ENCODE measurements at regions not wholly inside any gene's neighbourhood (a gene's known extent, or its start where the extent isn't known, plus 50 kb on each side); places are given as distances from the start of the nearest gene placed in this dataset.

DNA sequence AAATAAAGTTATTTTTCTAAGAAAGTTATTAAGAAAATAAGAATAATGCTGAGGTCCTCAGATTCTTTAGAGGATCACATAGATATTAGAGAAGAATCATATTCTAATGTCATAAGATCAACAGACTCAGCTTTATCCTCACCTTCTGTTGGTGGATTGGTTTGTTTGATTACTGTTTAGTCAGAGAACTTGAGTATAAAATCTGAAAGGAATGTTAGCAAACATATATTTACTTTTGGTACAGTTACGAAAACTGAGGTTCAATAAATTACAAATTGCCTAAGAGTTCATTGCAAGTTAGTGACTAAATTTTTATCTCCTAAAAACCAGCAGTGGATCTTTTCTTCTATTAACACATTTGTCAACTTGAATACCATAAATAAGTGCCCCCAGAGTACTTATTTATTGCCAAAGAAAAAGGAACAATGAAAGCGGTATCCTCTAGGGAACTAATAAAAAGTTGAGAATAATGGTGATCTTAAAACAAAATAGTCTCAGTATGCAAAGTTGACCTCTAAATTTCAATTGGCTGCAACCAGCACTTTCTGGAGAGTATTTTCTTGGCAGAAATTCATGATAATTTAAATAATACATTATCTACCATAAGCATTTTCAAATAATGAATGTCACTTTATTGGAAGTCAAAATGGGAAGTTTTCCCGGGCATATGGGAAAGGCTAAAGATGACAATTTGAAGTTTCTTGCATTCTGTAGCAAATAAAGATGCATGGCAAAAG, 296.8 kb downstream of the OTOL1 start:
- Histone ChIP-seq H3K36me3 (ENCODE audit: control insufficient read depth in 2 of 2, insufficient read depth in 2 of 2, low read length in 2 of 2) (no peaks in the 10 kb centered on the region), H3K9me3 (ENCODE audit: control insufficient read depth in 2 of 2, low read length in 2 of 2) (no peaks in the 10 kb centered on the region), H3K27me3 (ENCODE audit: control insufficient read depth in 2 of 2, insufficient read depth in 2 of 2, low read length in 2 of 2) (no peaks in the 10 kb centered on the region), H3K4me3 (ENCODE audit: low read length in 2 of 2) (no peak overlapping the region), H3K4me1 (ENCODE audit: control insufficient read depth in 2 of 2, insufficient read depth in 2 of 2, low read length in 2 of 2) (no peaks in the 10 kb centered on the region), H3K9ac (ENCODE audit: low read depth in 1 of 2, low read length in 2 of 2) (no peak overlapping the region), H3K27ac (ENCODE audit: low read depth in 2 of 2, low read length in 2 of 2) (no peak overlapping the region)

DNA sequence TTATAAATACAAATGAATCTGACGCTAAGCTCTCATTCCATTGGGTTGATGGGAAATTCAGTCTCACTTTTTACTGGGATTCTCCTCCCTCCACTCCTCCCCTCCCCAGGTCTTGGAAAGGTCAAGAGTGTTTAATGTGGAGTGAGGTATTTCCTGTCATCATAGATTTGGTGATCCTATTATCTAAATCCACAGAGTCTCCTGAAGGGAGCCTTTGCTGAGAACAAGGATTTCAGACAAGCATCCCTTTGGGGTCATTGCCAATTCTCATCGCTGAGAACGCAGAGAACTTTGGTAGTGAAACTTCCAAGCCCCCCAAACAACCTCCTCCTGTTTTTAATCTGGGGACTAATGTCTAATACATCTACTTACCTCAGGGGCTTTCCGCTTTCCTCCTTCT, 297.9 kb downstream of the OTOL1 start:
- Histone ChIP-seq H3K27me3 (ENCODE audit: control insufficient read depth in 2 of 2, insufficient read depth in 2 of 2, low read length in 2 of 2) (no peaks in the 10 kb centered on the region), H3K4me3 (ENCODE audit: low read length in 2 of 2) (no peak overlapping the region), H3K4me1 (ENCODE audit: control insufficient read depth in 2 of 2, insufficient read depth in 2 of 2, low read length in 2 of 2) (no peaks in the 10 kb centered on the region), H3K36me3 (ENCODE audit: control insufficient read depth in 2 of 2, insufficient read depth in 2 of 2, low read length in 2 of 2) (no peaks in the 10 kb centered on the region), H3K9me3 (ENCODE audit: control insufficient read depth in 2 of 2, low read length in 2 of 2) (no peaks in the 10 kb centered on the region), H3K9ac (ENCODE audit: low read depth in 1 of 2, low read length in 2 of 2) (no peak overlapping the region), H3K27ac (ENCODE audit: low read depth in 2 of 2, low read length in 2 of 2) (no peak overlapping the region)

DNA sequence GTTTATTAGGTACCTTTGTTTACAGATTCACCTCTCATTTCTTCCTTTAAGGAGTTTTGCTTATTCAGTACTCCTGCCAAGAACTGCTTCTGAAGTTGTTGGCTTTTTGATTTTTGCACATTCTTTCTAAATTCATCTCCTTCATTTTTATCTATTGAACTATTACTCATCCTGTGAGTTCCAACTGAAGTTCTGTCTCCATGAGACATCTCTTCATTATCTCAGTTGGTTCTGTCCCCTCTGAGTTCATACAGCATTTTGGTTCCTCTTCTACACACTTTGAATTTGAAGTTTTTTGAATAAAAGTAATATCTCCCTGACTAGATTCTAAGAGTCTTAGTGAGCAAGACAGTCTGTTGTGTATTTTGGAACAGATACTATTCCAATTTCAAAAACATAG, 299.7 kb downstream of the OTOL1 start:
- no peak overlapping the region for H3K4me3 ChIP-seq (ENCODE audit: low read length in 2 of 2)
- no peaks in the 10 kb centered on the region for H3K27me3 ChIP-seq (ENCODE audit: control insufficient read depth in 2 of 2, insufficient read depth in 2 of 2, low read length in 2 of 2)
- H3K9me3 ChIP-seq (ENCODE audit: control insufficient read depth in 2 of 2, low read length in 2 of 2): no peaks in the 10 kb centered on the region
- H3K36me3 ChIP-seq (ENCODE audit: control insufficient read depth in 2 of 2, insufficient read depth in 2 of 2, low read length in 2 of 2): no peaks in the 10 kb centered on the region
- H3K9ac ChIP-seq (ENCODE audit: low read depth in 1 of 2, low read length in 2 of 2): no peak overlapping the region
- H3K4me1 ChIP-seq (ENCODE audit: control insufficient read depth in 2 of 2, insufficient read depth in 2 of 2, low read length in 2 of 2): no peaks in the 10 kb centered on the region
- no peak overlapping the region for H3K27ac ChIP-seq (ENCODE audit: low read depth in 2 of 2, low read length in 2 of 2)

DNA sequence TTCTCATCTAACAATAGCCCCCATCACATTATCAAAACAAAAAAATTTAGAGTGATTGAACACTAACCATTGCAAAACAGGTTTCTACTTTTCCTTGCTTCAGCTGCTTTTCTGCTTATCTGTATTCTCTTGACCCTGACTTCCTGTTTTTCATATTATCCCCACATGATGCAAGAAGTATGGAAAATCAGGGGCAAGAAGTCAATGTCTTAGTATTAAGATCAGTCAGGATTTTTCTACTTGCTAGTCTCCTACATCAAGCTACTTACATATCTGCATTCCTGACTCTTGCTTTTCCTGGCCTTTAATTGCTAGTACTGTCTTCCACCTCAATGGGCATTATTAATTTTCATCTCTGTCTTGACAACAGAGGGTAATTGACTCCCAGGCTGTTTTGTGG, 300.2 kb downstream of the OTOL1 start:
- no peaks in the 10 kb centered on the region for H3K27me3 ChIP-seq (ENCODE audit: control insufficient read depth in 2 of 2, insufficient read depth in 2 of 2, low read length in 2 of 2)
- H3K4me1 ChIP-seq (ENCODE audit: control insufficient read depth in 2 of 2, insufficient read depth in 2 of 2, low read length in 2 of 2): no peaks in the 10 kb centered on the region
- no peak overlapping the region for H3K27ac ChIP-seq (ENCODE audit: low read depth in 2 of 2, low read length in 2 of 2)
- H3K36me3 ChIP-seq (ENCODE audit: control insufficient read depth in 2 of 2, insufficient read depth in 2 of 2, low read length in 2 of 2): no peaks in the 10 kb centered on the region
- H3K4me3 ChIP-seq (ENCODE audit: low read length in 2 of 2): no peak overlapping the region
- H3K9me3 ChIP-seq (ENCODE audit: control insufficient read depth in 2 of 2, low read length in 2 of 2): no peaks in the 10 kb centered on the region
- no peak overlapping the region for H3K9ac ChIP-seq (ENCODE audit: low read depth in 1 of 2, low read length in 2 of 2)

DNA sequence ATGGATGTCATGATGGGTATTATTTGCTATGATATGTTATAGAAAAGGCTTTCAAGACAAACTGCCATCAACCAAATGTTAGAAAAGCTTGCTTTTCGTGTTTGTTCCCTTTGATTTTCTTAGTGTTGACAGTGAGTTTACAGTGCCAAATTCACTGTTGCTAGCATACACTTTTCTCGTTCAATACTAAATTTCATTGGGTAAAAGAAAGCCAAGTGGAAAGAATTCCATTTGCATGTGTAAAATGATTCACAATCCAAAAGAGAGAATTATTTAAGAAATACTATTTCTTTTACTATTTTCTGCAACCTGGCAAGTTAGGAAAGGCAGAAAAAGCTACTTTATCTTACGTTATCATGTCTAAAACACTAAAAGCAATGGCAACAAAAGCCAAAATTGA, 301.4 kb downstream of the OTOL1 start:
- H3K4me1 ChIP-seq (ENCODE audit: control insufficient read depth in 2 of 2, insufficient read depth in 2 of 2, low read length in 2 of 2): no peaks in the 10 kb centered on the region
- H3K4me3 ChIP-seq (ENCODE audit: low read length in 2 of 2): no peak overlapping the region
- no peak overlapping the region for H3K27ac ChIP-seq (ENCODE audit: low read depth in 2 of 2, low read length in 2 of 2)

DNA sequence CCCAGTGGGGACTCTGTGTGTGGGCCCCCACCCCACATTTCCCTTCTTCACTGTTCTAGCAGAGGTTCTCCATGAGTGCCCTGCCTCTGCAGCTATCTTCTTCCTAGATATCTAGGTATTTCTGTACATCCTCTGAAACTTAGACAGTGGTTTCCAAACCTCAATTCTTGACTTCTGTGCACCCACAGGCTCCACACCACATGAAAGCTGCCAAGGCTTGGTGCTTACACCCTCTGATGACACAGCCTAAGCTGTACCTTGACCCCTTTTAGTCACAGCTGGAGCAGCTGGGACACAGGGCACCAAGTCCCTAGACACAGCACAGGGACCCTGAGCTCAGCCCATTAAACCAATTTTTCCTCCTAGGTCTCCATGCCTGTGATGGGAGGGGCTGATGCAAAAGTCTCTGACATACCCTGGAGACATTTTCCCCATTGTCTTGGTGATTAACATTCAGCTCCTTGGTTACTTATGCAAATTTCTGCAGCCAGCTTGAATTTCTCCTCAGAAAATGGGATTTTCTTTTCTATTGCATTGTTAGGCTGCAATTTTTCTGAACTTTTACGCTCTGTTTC, 304.5 kb downstream of the OTOL1 start:
- Histone ChIP-seq H3K27me3 (ENCODE audit: control insufficient read depth in 2 of 2, insufficient read depth in 2 of 2, low read length in 2 of 2) (no peaks in the 10 kb centered on the region), H3K4me3 (ENCODE audit: low read length in 2 of 2) (no peak overlapping the region), H3K36me3 (ENCODE audit: control insufficient read depth in 2 of 2, insufficient read depth in 2 of 2, low read length in 2 of 2) (no peaks in the 10 kb centered on the region), H3K27ac (ENCODE audit: low read depth in 2 of 2, low read length in 2 of 2) (no peak overlapping the region), H3K9ac (ENCODE audit: low read depth in 1 of 2, low read length in 2 of 2) (no peak overlapping the region), H3K9me3 (ENCODE audit: control insufficient read depth in 2 of 2, low read length in 2 of 2) (no peaks in the 10 kb centered on the region), H3K4me1 (ENCODE audit: control insufficient read depth in 2 of 2, insufficient read depth in 2 of 2, low read length in 2 of 2) (no peaks in the 10 kb centered on the region)

More for the DNA sequence above, 301.4 kb downstream of the OTOL1 start:
- Histone ChIP-seq H3K36me3 (ENCODE audit: control insufficient read depth in 2 of 2, insufficient read depth in 2 of 2, low read length in 2 of 2) (no peaks in the 10 kb centered on the region), H3K9ac (ENCODE audit: low read depth in 1 of 2, low read length in 2 of 2) (no peak overlapping the region), H3K9me3 (ENCODE audit: control insufficient read depth in 2 of 2, low read length in 2 of 2) (no peaks in the 10 kb centered on the region), H3K27me3 (ENCODE audit: control insufficient read depth in 2 of 2, insufficient read depth in 2 of 2, low read length in 2 of 2) (no peaks in the 10 kb centered on the region)

DNA sequence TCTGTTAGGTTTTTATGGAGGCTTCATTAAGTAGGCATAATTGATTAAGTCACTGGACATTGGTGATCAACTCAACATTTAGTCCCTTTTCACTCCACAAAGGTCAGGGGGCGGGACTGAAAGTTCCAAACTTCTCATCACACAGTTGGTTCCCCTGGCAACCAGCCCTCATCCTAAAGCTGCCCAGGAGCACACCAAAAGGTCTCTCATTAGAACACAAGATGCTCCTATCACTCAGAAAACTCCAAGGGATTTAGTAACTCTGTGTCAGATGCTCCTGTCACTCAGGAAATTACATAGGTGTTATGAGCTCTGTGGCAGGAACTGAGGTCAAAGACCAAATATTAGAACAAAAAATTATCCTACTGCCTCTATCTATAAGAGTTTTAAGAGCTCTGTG, 321.5 kb downstream of the OTOL1 start:
- no peak overlapping the region for H3K4me3 ChIP-seq (ENCODE audit: low read length in 2 of 2)
- H3K27ac ChIP-seq (ENCODE audit: low read depth in 2 of 2, low read length in 2 of 2): no peak overlapping the region
- no peaks in the 10 kb centered on the region for H3K27me3 ChIP-seq (ENCODE audit: control insufficient read depth in 2 of 2, insufficient read depth in 2 of 2, low read length in 2 of 2)
- H3K9me3 ChIP-seq (ENCODE audit: control insufficient read depth in 2 of 2, low read length in 2 of 2): no peaks in the 10 kb centered on the region
- H3K9ac ChIP-seq (ENCODE audit: low read depth in 1 of 2, low read length in 2 of 2): no peak overlapping the region
- no peaks in the 10 kb centered on the region for H3K4me1 ChIP-seq (ENCODE audit: control insufficient read depth in 2 of 2, insufficient read depth in 2 of 2, low read length in 2 of 2)
- no peaks in the 10 kb centered on the region for H3K36me3 ChIP-seq (ENCODE audit: control insufficient read depth in 2 of 2, insufficient read depth in 2 of 2, low read length in 2 of 2)

DNA sequence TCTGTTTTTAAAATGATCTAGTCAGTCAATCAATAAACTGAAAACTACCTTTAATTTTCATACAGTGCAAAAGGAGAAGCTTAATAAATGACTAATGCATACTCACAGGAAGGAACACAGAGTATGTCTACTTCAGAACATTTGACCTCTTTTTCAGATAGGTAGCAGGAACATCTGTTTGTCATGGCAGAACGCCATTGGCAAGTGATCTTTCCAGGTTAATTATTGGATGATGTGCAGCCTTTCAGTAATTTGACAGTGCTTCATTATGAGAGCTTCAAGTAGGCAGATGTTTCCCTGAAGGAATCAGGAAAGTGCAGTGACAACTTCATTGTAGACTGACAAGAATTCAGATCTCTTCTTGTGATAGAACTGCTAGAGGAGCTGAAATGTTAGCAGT, 325.0 kb downstream of the OTOL1 start:
- H3K9me3 ChIP-seq (ENCODE audit: control insufficient read depth in 2 of 2, low read length in 2 of 2): no peaks in the 10 kb centered on the region
- H3K27ac ChIP-seq (ENCODE audit: low read depth in 2 of 2, low read length in 2 of 2): no peak overlapping the region
- no peak overlapping the region for H3K4me3 ChIP-seq (ENCODE audit: low read length in 2 of 2)
- H3K27me3 ChIP-seq (ENCODE audit: control insufficient read depth in 2 of 2, insufficient read depth in 2 of 2, low read length in 2 of 2): no peaks in the 10 kb centered on the region
- no peaks in the 10 kb centered on the region for H3K36me3 ChIP-seq (ENCODE audit: control insufficient read depth in 2 of 2, insufficient read depth in 2 of 2, low read length in 2 of 2)
- no peaks in the 10 kb centered on the region for H3K4me1 ChIP-seq (ENCODE audit: control insufficient read depth in 2 of 2, insufficient read depth in 2 of 2, low read length in 2 of 2)
- H3K9ac ChIP-seq (ENCODE audit: low read depth in 1 of 2, low read length in 2 of 2): no peak overlapping the region

DNA sequence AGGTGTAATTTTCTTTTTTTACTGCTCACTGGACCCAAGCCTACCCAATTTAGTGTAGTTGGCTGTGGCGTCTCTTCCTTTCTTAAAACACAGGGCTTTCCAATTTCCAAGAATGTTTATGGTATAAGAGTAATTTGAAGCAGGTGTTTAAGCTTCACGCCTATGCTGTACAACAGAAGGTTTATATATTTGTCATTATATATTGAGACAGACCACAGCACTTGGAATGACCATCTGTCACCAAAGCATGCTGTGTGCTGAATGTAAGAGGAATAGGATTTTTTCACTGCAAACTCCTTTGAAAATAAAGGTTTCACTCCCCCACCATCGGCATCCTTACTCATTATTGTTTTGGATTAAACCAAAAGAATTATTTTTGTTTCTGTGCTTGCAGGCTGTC, 325.7 kb downstream of the OTOL1 start:
- H3K9ac ChIP-seq (ENCODE audit: low read depth in 1 of 2, low read length in 2 of 2): no peak overlapping the region
- no peak overlapping the region for H3K27ac ChIP-seq (ENCODE audit: low read depth in 2 of 2, low read length in 2 of 2)
- no peaks in the 10 kb centered on the region for H3K9me3 ChIP-seq (ENCODE audit: control insufficient read depth in 2 of 2, low read length in 2 of 2)
- H3K4me1 ChIP-seq (ENCODE audit: control insufficient read depth in 2 of 2, insufficient read depth in 2 of 2, low read length in 2 of 2): no peaks in the 10 kb centered on the region
- no peaks in the 10 kb centered on the region for H3K36me3 ChIP-seq (ENCODE audit: control insufficient read depth in 2 of 2, insufficient read depth in 2 of 2, low read length in 2 of 2)
- no peak overlapping the region for H3K4me3 ChIP-seq (ENCODE audit: low read length in 2 of 2)
- H3K27me3 ChIP-seq (ENCODE audit: control insufficient read depth in 2 of 2, insufficient read depth in 2 of 2, low read length in 2 of 2): no peaks in the 10 kb centered on the region

DNA sequence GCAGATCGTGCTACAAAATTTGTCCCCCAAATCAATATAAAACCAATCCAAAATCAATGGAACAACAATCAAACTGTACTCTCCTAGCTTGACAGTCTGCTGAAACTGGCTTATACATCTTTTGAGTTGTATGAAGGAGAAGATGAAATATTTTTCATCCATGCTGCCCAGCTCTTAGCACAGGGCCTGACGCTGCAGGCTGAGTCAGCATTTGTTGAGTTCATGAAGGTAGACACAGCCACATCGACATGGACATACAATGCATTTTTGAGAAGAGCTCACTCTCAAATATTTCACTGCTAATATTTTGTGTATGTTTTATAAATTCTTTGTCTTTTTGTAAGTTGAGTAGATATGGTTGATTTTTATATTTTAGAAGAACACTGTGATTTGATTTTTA, 327.3 kb downstream of the OTOL1 start:
- Histone ChIP-seq H3K9ac (ENCODE audit: low read depth in 1 of 2, low read length in 2 of 2) (no peak overlapping the region), H3K27me3 (ENCODE audit: control insufficient read depth in 2 of 2, insufficient read depth in 2 of 2, low read length in 2 of 2) (no peaks in the 10 kb centered on the region), H3K9me3 (ENCODE audit: control insufficient read depth in 2 of 2, low read length in 2 of 2) (no peaks in the 10 kb centered on the region), H3K36me3 (ENCODE audit: control insufficient read depth in 2 of 2, insufficient read depth in 2 of 2, low read length in 2 of 2) (no peaks in the 10 kb centered on the region), H3K27ac (ENCODE audit: low read depth in 2 of 2, low read length in 2 of 2) (no peak overlapping the region), H3K4me1 (ENCODE audit: control insufficient read depth in 2 of 2, insufficient read depth in 2 of 2, low read length in 2 of 2) (peaks cover 0 to 9% of the 10 kb centered on the region in 2 donors), H3K4me3 (ENCODE audit: low read length in 2 of 2) (no peak overlapping the region)
